PC-3 (cell line): ENCODE measurements at regions not wholly inside any gene's neighbourhood (a gene's known extent, or its start where the extent isn't known, plus 50 kb on each side); places are given as distances from the start of the nearest gene placed in this dataset.

Experiments
- EZH2 ChIP-seq: fragments of 300-600 bp; sonication (generic); IDR thresholded peaks from one replicate; pipeline ENCODE4 v1.6.1; 2017; ENCODE audit warnings: antibody characterized with exemption, mild to moderate bottlenecking, low read length; ENCODE audit not compliant: unreplicated experiment
- EZH2phosphoT487 ChIP-seq: fragments of 300-600 bp; sonication (generic); IDR thresholded peaks from 2 replicates; pipeline ENCODE4 v1.6.1; 2018; ENCODE audit warnings: mild to moderate bottlenecking, antibody characterized with exemption, low read length, borderline replicate concordance
- TF ChIP-seq, protein P1 (sequence below): fragments of 300-600 bp; sonication (generic); conservative IDR thresholded peaks from 2 replicates; pipeline ENCODE4 v1.5.1; 2017; ENCODE audit warnings: antibody characterized with exemption, low read depth, mild to moderate bottlenecking, low read length

DNA sequence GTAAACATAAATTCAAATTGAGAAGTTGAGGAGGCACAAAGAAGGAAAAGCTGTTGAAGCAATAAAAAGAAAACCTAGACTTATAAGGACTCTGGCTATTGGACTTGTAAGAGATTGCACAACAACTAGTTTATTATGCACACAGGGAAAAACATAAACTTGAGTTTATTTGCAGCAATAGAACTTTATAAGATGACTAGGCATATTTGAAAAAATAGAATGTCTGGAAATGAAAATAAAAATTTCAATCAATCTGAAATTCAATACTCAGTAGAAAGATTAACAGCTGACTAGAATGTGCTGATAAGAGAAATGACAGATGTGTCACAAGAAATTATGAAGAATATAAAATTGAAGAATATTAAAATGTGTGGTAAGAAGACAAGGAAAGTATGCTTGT, 505.4 kb upstream of the ZP4 start:
- TF ChIP-seq EZH2 (no peak), EZH2phosphoT487 (no peak)
- TF ChIP-seq, protein P1, sequence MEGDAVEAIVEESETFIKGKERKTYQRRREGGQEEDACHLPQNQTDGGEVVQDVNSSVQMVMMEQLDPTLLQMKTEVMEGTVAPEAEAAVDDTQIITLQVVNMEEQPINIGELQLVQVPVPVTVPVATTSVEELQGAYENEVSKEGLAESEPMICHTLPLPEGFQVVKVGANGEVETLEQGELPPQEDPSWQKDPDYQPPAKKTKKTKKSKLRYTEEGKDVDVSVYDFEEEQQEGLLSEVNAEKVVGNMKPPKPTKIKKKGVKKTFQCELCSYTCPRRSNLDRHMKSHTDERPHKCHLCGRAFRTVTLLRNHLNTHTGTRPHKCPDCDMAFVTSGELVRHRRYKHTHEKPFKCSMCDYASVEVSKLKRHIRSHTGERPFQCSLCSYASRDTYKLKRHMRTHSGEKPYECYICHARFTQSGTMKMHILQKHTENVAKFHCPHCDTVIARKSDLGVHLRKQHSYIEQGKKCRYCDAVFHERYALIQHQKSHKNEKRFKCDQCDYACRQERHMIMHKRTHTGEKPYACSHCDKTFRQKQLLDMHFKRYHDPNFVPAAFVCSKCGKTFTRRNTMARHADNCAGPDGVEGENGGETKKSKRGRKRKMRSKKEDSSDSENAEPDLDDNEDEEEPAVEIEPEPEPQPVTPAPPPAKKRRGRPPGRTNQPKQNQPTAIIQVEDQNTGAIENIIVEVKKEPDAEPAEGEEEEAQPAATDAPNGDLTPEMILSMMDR, result no peak
